K562 (cell line): ENCODE measurements at regions not wholly inside any gene's neighbourhood (a gene's known extent, or its start where the extent isn't known, plus 50 kb on each side); places are given as distances from the start of the nearest gene placed in this dataset.

Experiments used
- CHD7 ChIP-seq: fragments of 200-600 bp; sonication (generic); IDR thresholded peaks from one replicate; pipeline ENCODE4 v1.6.1; 2012; ENCODE audit warnings: mild to moderate bottlenecking, low read depth, low read length, inconsistent platforms
- ZFP36 ChIP-seq: fragments of 150-350 bp; IDR thresholded peaks from 2 replicates; pipeline ENCODE4 v1.6.1; 2018; ENCODE audit warnings: low read length, low read depth; ENCODE audit not compliant: partially characterized antibody

GRCh38 chr17:13297183-13297582 is 279.4 kb upstream of the ELAC2 start (continued):
- TF ChIP-seq CHD7 (no peak), ZFP36 (no peak)
